ENCODE measurements at regions not wholly inside any gene's neighbourhood (a gene's known extent, or its start where the extent isn't known, plus 50 kb on each side); places are given as distances from the start of the nearest gene placed in this dataset.

DNA sequence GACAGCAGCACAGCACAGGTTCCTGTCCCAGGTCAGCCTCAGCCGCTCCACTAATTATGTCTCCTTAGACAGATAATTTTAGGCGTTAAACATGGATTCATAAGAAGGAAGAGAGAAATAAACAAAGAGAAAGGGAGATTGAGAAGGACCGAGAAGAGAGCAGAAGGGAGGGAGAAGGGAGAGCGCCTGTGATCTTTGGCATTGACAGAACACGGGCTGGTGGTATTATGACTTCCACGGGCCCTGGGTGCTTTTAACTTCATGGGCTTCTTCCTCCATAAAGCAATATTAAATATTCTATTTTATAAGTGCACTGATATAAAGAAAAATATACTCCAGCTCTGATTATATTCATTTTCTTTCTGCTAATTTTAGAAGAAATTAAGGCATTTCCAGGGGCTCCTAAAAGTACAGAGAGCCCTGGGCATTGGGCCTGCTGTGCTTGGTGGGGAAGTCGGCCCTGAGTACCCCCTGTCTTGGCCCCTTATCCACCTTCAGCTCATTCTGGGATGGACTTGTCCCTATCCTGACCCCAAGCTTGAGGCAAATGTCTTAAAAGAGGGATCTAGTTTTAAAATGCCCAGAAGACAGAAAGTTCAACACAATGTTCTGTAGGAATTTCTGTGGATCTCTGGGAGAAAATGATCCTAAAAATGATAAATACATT is 135.3 kb downstream of the MEX3B start:
- Histone ChIP-seq H3K4me1 (ENCODE audit: insufficient read depth) (peaks cover 30% of the 10 kb centered on the region), H3K27ac (peak overlapping the region; percentile 80), H3K9me3 (ENCODE audit: low read depth) (no peaks in the 10 kb centered on the region), H4K20me1 (ENCODE audit: insufficient read depth, poor library complexity, severe bottlenecking) (no peaks in the 10 kb centered on the region), H3K79me2 (no peaks in the 10 kb centered on the region), H2AFZ (no peak overlapping the region), H3K27me3 (no peaks in the 10 kb centered on the region), H3K9me2 (replicated peaks; ENCODE audit: insufficient read depth) (no peaks in the 10 kb centered on the region), H3K36me3 (replicated peaks; ENCODE audit: insufficient read depth, low read depth) (no peaks in the 10 kb centered on the region), H3K4me3 (no peak overlapping the region), H3K4me2 (peak overlapping the region; percentile 2)
- no peak for DNase-seq (ENCODE audit: low spot score)
- WGBS (ENCODE audit: low lambda C conversion rate, missing lambda C conversion rate), result 66% methylated on average over 7 of the region's 7 CpGs
- TF ChIP-seq EZH2phosphoT487 (IDR thresholded peaks at IDR 0.05; ENCODE audit: low read depth, severe bottlenecking, unreplicated experiment) (no peak), EZH2 (IDR thresholded peaks at IDR 0.05; ENCODE audit: borderline replicate concordance) (no peak)
- TF ChIP-seq, protein P1, sequence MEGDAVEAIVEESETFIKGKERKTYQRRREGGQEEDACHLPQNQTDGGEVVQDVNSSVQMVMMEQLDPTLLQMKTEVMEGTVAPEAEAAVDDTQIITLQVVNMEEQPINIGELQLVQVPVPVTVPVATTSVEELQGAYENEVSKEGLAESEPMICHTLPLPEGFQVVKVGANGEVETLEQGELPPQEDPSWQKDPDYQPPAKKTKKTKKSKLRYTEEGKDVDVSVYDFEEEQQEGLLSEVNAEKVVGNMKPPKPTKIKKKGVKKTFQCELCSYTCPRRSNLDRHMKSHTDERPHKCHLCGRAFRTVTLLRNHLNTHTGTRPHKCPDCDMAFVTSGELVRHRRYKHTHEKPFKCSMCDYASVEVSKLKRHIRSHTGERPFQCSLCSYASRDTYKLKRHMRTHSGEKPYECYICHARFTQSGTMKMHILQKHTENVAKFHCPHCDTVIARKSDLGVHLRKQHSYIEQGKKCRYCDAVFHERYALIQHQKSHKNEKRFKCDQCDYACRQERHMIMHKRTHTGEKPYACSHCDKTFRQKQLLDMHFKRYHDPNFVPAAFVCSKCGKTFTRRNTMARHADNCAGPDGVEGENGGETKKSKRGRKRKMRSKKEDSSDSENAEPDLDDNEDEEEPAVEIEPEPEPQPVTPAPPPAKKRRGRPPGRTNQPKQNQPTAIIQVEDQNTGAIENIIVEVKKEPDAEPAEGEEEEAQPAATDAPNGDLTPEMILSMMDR (IDR thresholded peaks at IDR 0.05; ENCODE audit: poor library complexity), result no peak

DNA sequence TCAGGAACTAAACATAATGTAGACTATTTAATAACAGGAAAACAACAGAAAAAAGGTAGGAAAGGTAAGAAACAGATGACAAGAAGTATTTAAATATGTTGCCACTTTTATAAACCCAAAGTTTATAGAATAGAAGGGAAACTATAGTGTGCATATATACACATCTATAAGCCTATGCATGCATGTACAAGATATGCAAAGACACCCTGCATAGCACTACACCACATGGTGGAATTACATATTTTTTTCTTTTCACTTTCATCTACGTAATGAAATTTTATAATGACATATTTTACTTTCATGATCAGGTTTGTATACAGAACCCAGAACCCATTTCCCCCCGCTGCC is 136.8 kb downstream of the MEX3B start:
- 63% methylated on average over 2 of the region's 2 CpGs for WGBS (ENCODE audit: low lambda C conversion rate, missing lambda C conversion rate)
- Histone ChIP-seq H3K36me3 (replicated peaks; ENCODE audit: insufficient read depth, low read depth) (no peaks in the 10 kb centered on the region), H2AFZ (no peak overlapping the region), H3K9me3 (ENCODE audit: low read depth) (no peaks in the 10 kb centered on the region), H3K27me3 (no peaks in the 10 kb centered on the region), H4K20me1 (ENCODE audit: insufficient read depth, poor library complexity, severe bottlenecking) (no peaks in the 10 kb centered on the region), H3K9me2 (replicated peaks; ENCODE audit: insufficient read depth) (no peaks in the 10 kb centered on the region), H3K27ac (peak overlapping the region; percentile 77), H3K4me1 (ENCODE audit: insufficient read depth) (peaks cover 30% of the 10 kb centered on the region), H3K4me2 (peak overlapping the region; percentile 26), H3K79me2 (no peaks in the 10 kb centered on the region), H3K4me3 (no peak overlapping the region)
- TF ChIP-seq EZH2phosphoT487 (IDR thresholded peaks at IDR 0.05; ENCODE audit: low read depth, severe bottlenecking, unreplicated experiment) (no peak), EZH2 (IDR thresholded peaks at IDR 0.05; ENCODE audit: borderline replicate concordance) (no peak)
- DNase-seq (ENCODE audit: low spot score), result no peak

DNA sequence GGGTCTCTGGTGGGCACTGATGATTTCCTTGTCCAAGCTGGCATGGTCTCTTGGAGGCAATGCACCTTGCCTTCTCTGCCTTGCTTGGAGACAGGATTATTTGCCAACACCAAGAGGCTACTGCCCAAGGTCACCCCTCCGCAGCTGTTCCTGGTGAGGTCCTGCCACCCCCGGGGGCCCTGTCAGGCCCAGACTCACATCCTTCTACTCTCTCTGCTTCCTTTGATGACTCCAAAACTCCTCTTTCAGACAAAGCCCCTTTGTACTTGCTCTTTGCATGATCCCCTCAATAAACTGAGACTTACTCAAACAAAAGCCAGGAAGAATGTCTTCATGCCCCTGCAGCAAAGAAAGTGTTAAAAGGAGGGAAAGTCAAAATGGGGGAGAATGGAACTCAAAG is 137.7 kb downstream of the MEX3B start:
- WGBS (ENCODE audit: low lambda C conversion rate, missing lambda C conversion rate), result 65% methylated on average over 2 of the region's 2 CpGs
- Histone ChIP-seq H3K4me3 (no peak overlapping the region), H3K4me2 (no peak overlapping the region), H3K27me3 (no peaks in the 10 kb centered on the region), H3K79me2 (no peaks in the 10 kb centered on the region), H3K36me3 (replicated peaks; ENCODE audit: insufficient read depth, low read depth) (no peaks in the 10 kb centered on the region), H4K20me1 (ENCODE audit: insufficient read depth, poor library complexity, severe bottlenecking) (no peaks in the 10 kb centered on the region), H3K27ac (peak overlapping the region; percentile 77), H3K4me1 (ENCODE audit: insufficient read depth) (peaks cover 26% of the 10 kb centered on the region), H3K9me2 (replicated peaks; ENCODE audit: insufficient read depth) (no peaks in the 10 kb centered on the region), H2AFZ (no peak overlapping the region), H3K9me3 (ENCODE audit: low read depth) (no peaks in the 10 kb centered on the region)
- DNase-seq (ENCODE audit: low spot score), result no peak
- TF ChIP-seq, protein P1 (IDR thresholded peaks at IDR 0.05; ENCODE audit: poor library complexity), result no peak
- TF ChIP-seq EZH2 (IDR thresholded peaks at IDR 0.05; ENCODE audit: borderline replicate concordance) (no peak), EZH2phosphoT487 (IDR thresholded peaks at IDR 0.05; ENCODE audit: low read depth, severe bottlenecking, unreplicated experiment) (no peak)

DNA sequence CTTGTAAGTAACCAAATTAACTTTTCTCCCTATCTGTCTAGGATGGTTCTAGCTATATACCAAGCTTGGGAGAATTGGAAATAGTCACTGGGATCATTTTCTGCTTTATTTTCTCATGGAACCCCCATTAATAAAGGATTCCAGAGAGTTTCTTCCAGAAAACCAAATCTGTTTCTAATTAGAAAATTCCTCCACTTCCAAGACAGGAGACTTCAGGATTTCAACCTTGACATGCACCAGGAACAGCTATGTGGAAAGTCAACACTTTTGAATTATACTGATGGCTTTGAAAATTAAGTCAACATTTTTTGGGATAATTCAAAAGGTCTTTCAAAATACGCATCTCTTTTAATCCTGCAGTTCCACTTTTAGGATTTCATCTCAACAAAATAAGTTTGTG is 138.3 kb downstream of the MEX3B start:
- H3K4me2 ChIP-seq, result no peak overlapping the region
- no peaks in the 10 kb centered on the region for H3K79me2 ChIP-seq
- peaks cover 23% of the 10 kb centered on the region for H3K4me1 ChIP-seq (ENCODE audit: insufficient read depth)
- H3K4me3 ChIP-seq, result no peak overlapping the region
- H3K9me2 ChIP-seq (replicated peaks; ENCODE audit: insufficient read depth), result no peaks in the 10 kb centered on the region
- H2AFZ ChIP-seq, result no peak overlapping the region
- H3K36me3 ChIP-seq (replicated peaks; ENCODE audit: insufficient read depth, low read depth), result no peaks in the 10 kb centered on the region
- TF ChIP-seq EZH2 (IDR thresholded peaks at IDR 0.05; ENCODE audit: borderline replicate concordance), result no peak
- TF ChIP-seq, protein P1 (IDR thresholded peaks at IDR 0.05; ENCODE audit: poor library complexity), result no peak
- no peak for TF ChIP-seq EZH2phosphoT487 (IDR thresholded peaks at IDR 0.05; ENCODE audit: low read depth, severe bottlenecking, unreplicated experiment)
- no peaks in the 10 kb centered on the region for H4K20me1 ChIP-seq (ENCODE audit: insufficient read depth, poor library complexity, severe bottlenecking)
- H3K27me3 ChIP-seq, result no peaks in the 10 kb centered on the region
- 85% methylated on average over 1 of the region's 1 CpG for WGBS (ENCODE audit: low lambda C conversion rate, missing lambda C conversion rate)
- no peak for DNase-seq (ENCODE audit: low spot score)
- H3K9me3 ChIP-seq (ENCODE audit: low read depth), result no peaks in the 10 kb centered on the region
- H3K27ac ChIP-seq, result peak overlapping the region; percentile 77

All from hepatocyte (in vitro differentiated cells).